HG02981 (cell line): ENCODE measurements at regions not wholly inside any gene's neighbourhood (a gene's known extent, or its start where the extent isn't known, plus 50 kb on each side); places are given as distances from the start of the nearest gene placed in this dataset.

ENCODE experiments used
- ATAC-seq: cut with Tn5 transposase; IDR thresholded peaks from one replicate; pipeline ENCODE4 v1.9.1; 2021; ENCODE audit warnings: mild to moderate bottlenecking, moderate library complexity; ENCODE audit not compliant: unreplicated experiment

GRCh38 chr5:88144219-88145001 lies 124.2 kb downstream of the TMEM161B start:
- no peak for ATAC-seq

GRCh38 chr5:88143693-88144218 lies 124.9 kb downstream of the TMEM161B start:
- ATAC-seq = no peak

DNA sequence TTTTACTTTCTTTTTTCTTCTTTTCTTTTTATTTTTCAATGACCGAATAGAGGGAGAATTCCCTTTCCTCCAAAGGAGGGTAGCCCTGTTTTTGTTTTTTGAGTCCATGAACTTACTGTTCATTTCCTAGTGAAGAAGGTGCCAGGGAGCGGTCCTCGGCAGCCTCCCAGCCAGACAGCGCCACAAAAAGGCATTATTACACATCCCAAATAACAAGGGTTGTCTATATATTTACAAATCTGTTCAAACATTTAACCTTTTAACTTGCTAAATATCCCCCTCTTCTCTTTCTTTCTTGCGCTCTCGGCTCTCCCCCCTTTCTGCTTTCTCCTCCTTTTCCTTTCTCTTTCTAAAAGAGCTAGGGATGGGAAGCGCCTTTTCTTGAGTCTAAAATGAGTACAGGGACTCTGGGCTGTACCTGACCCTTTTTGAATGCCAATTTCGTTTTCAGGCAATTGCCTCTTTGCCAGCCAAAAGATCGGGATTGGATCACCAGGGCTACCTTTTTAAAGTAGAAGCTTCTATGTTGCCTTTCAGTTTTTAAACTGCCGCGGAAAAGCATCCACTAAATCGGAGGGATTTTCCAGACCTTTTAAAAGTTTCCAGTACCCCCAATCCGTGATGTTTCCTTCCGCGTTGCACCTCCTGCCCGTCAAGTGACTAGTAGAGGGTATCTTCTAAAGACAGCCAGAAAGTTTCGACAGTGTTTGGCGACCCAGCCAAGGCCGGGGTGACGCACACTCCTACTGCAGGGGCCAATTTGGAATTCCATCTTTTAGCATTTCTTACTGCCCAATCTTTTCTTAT lies 125.6 kb downstream of the TMEM161B start:
- no peak for ATAC-seq

- ATAC-seq = no peak
Observed at GRCh38 chr5:88142636-88142885, 126.1 kb downstream of the TMEM161B start.

DNA sequence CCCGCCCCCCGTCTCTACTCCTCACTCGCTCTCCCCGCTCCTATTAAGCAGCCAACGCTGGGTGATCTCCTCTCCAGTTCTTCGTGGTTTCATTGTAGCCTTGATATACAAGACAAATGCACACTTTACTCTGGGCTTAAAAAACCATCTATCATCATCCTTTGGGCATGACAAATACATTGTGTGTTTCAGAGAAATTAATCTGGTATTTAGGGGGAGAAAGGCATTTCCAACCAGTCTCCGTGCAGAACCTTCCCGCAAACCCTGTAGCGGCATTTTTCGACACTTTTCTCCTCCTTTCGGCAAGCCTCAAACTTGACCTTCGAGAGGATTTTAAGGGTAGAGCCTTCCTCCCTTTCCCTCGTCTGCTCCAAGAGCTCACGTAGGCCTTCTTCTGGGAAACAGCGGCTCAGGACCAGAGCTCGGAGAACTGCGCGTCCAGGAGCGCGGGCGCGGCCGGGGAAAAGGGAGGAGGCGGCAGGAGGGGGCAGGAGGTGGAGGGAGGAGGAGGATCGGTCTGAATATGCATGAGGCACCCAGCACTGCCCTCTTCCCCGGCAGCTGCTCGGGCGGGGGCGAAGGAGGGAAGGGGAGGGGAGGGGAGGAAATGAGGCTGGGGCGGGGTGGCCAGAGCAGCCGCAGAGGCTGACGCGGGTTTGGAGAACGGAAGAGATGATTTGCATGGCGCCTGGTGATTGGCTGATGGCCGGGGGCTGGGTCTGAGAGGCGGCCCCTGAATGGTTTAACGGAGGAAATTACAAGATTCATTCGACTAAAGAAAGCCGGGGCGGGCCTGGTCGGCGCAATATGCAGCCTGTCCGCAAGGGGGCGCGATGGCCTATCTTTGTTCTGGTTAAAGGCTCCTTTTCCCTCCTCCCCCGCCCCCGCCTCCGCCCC lies 127.5 kb downstream of the TMEM161B start:
- ATAC-seq = peak; percentile 95

GRCh38 chr5:88140396-88140855 lies 128.2 kb downstream of the TMEM161B start:
- ATAC-seq = no peak

DNA sequence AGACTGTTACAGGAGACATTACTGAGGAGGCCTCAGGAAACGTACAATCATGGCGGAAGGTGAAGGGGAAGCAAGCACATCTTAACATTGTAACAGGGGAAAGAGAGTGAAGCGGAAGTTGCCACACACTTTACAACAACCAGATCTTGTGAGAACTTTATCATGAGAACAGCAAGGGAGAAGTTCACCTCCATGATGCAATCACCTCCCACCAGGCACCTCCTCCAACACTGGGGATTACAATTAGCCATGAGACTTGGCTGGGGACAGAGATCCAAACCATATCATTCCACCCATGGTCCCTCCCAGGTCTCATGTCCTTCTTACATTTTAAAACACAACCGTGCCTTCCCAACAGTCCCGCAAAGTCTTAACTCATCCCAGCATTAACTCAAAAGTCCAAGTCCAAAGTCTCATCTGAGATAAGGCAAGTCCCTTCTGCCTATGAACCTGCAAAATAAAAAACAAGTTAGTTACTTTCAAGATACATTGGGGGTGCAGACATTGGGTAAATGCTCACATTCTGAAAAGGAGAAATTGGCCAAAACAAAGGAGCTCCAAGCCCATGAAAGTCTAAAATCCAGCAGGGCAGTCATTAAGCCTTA lies 138.3 kb downstream of the TMEM161B start:
- no peak for ATAC-seq

- ATAC-seq = no peak
Observed at GRCh38 chr5:88128813-88129212, 139.8 kb downstream of the TMEM161B start.

- no peak for ATAC-seq
Observed at GRCh38 chr5:88119535-88120125, 149.0 kb downstream of the TMEM161B start.

- ATAC-seq = no peak
Observed at GRCh38 chr5:88118179-88118578, 150.5 kb downstream of the TMEM161B start.

- no peak for ATAC-seq
Observed at GRCh38 chr5:88117546-88117945, 151.1 kb downstream of the TMEM161B start.

GRCh38 chr5:88116396-88116795 lies 152.2 kb downstream of the TMEM161B start:
- ATAC-seq = no peak

- ATAC-seq = no peak
Observed at GRCh38 chr5:88115211-88115610, 153.4 kb downstream of the TMEM161B start.

- no peak for ATAC-seq
Observed at GRCh38 chr5:88113429-88113828, 155.2 kb downstream of the TMEM161B start.

GRCh38 chr5:88109818-88110217 lies 158.8 kb downstream of the TMEM161B start:
- ATAC-seq = no peak

GRCh38 chr5:88108490-88109279 lies 160.0 kb downstream of the TMEM161B start:
- no peak for ATAC-seq

DNA sequence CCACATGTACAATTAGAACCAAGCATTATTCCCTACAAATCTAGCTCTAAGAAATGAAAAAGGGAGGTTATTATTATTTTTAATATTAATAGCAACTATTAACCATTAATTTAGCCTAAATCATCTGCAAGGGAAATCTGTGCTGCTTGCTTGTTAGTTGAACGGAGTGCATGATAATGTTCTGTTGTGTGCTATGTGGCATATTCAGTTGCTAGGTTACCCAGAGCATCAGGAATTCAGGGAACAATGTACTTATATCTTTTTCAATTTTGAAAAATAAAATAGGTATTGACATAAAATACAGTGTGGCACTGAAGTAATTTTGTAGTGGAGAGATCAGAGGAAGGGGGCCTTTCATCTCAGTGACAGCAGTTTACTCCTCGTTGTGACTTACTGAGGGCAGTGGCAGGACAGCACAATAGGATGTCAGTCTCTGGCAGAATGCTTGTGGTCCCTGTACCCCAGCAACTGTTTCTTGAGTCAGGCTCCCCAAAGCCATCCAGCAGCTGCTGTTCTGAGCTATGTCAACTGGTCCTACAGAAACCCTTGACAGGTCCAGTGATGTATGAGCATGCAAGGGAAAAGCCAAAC lies 173.6 kb downstream of the TMEM161B start:
- no peak for ATAC-seq

DNA sequence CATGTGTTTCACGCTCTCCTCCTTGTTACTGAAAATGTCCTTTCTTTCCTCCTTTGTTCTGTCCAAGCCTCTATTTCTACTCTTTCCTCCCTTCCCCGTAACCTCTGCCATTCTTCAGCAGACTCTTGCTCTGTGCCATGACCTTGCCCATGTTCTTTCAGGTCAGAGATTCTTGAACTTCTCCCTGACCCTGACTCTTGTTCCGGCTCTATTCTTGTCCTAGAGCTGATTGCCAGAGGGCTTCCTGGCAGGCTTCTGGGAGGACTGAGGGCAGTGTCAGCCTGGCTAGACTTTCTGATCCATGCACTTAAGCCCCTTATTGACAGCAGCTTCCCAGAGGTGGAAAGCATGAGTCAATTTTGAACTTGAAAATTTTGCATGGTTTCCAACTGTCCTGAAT lies 174.2 kb downstream of the TMEM161B start:
- no peak for ATAC-seq

DNA sequence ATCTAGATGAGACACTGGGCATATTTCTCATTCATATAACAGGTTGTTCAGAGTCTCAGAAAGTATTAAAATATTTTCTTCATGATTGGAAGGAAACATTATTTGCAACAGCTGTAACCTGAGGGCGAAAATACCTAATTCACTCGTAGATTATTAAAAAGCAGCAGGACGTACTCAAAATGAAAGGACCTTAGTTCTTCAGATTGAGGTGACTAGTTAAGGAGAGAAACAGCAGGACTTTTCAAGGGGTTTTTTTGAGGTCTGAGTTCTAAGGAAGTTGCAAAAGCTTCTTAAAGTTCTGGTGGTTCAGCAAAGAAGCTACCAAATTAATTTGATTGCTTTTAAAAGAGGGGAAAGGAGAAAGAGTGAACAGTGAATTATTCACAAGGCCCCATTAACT lies 174.9 kb downstream of the TMEM161B start:
- no peak for ATAC-seq
